HL-60/S4 (cell line): ENCODE measurements at regions not wholly inside any gene's neighbourhood (a gene's known extent, or its start where the extent isn't known, plus 50 kb on each side); places are given as distances from the start of the nearest gene placed in this dataset.
"Not testable (repeated sequence)": the region's sequence is repeated elsewhere in the genome, so short reads cannot be mapped to it uniquely, and the experiment has no call there.

Source experiments
- in situ Hi-C: fragments of 300-500 bp; cut with MboI; formaldehyde crosslinking; loops from 2 replicates; pipeline ENCODE4 v1.14.3; 2022; ENCODE audit warnings: low sequenced_read_pairs

DNA sequence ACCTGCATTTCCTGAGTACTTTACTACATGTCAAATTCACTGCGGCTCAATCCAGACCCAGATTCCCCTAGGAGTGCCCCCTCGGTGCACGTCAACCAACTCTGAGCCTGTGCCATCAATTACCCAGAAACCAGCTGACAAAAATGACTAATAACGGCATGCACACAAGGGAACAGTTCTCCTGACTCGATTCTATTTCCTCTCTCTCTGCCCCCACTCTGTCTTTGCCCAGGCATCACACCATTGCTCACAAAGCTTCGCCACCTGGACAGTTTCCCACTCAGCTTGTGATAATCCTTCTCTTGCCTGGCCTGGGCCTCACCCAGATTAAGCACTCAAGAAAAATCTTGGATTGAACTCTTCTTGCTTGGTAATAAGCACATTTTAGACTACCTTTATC lies 115.3 kb upstream of the NDUFV2 start:
- in situ Hi-C loops, result no loop called here

- in situ Hi-C loops, result no loop called here
Observed at GRCh38 chr18:8988260-8988871, 114.1 kb upstream of the NDUFV2 start.

DNA sequence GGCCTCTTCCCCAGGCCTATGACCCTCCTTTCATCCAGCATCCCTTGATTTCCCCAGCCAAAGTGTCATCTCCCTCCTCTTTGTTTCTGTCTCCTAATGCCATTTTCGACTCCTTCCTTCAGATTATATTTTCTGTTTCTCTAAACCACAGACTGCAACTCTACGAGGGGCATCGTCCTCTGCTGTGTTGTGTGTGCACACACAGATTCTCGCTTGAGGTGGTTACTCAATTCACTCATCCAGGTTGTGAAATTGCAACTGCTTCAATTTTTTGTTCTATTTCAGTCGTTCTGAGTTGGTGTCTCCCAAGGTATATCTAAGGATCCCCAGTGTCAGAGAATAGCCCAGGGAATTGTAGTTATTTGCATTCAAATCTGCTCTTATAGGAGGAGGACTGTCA lies 113.5 kb upstream of the NDUFV2 start:
- in situ Hi-C loops, result no loop called here

DNA sequence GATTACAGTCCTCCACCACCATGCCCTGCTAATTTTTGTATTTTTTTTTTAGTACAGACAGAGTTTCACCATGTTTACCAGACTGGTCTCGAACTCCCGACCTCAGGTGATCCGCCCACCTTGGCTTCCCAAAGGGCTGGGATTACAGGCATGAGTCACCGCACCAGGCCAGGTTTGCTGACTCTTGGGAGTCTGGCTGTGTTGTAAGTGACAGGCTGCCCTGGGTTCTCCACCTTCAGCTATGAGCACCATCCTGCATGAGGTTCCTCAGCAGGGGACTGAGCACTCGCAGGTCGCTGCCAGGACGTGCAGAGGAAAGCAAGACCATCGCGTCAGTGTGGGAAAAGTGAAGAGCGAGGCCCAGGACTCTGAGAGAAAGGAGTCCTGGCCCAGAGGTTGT lies 112.6 kb upstream of the NDUFV2 start:
- in situ Hi-C loops, result no loop called here

DNA sequence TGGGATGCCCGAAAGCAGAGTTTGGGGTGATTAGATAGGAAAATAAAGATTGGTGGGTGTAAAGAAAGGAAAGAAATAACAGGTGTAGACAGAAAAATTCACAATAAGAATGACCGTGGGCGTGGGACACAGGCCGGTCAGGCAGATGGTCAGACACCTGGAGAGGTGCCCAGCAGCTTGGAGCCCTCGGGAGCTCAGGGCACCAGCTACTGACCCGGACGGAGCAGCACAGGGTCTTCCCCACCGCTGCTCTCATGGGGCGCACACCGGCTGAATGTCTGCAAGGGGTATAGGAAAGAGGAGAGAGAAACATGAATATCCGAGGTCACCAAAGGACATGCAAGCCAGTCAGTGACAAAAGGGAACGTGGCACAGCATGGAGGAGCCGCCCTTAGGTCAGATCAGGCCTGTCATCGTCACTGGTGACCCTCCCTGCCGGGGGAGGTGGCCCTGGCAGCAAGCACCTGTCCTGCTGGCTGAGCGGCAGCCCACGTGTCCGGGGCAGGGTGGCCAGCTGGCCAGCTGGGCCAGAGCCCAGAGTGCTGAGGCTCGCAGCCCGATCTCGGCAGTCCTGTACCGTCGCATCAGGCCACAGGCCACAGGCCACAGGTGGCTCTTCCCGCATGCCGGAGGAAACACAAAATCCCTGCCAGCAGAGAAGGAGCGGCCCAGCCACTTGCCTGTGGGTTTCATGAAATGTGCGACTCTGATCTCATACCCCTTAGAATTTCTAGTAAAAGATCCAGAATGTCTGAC lies 112.0 kb upstream of the NDUFV2 start:
- in situ Hi-C loops, result no loop called here

DNA sequence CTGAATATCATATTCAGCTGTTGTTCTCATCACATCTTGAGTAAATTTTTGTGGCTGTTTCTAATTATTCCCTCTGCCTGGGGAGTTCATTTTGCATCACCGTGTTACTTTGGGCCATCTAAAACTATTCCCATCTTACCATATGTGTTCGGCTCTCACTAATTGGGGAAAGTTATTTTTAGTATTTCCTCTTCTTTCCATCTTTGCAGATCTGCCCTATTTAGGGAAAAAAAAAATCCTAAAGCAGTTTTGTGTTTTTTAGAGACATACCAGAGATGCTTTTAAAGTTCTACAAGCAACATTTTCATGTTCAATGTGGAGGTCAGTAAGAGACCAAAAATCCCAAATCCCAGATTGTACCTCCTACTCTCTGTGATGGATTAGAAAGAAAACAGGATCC lies 111.3 kb upstream of the NDUFV2 start:
- in situ Hi-C loops, result no loop called here

DNA sequence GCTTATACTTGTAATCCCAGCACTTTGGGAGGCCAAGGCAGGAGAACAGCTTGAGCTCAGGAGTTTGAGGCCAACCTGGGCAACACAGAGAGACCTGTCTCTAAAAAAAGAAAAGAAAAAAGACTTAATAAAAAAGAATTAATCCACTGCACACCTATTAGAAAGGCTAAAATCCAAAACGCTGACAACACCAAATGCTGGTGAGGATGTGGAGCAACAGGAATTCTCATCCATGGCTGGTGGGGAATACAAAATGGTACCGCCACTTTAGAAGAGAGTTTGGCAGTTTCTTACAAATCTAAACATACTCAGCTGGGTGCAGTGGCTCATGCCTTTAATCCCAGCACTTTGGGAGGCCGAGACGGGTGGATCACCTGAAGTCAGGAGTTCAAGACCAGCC lies 110.0 kb upstream of the NDUFV2 start:
- in situ Hi-C loops, result not testable (repeated sequence)

- in situ Hi-C loops, result no loop called here
Observed at GRCh38 chr18:8994603-8995002, 107.9 kb upstream of the NDUFV2 start.

GRCh38 chr18:8995096-8995495 lies 107.4 kb upstream of the NDUFV2 start:
- in situ Hi-C loops, result no loop called here

GRCh38 chr18:8996771-8997432 lies 105.6 kb upstream of the NDUFV2 start:
- in situ Hi-C loops, result no loop called here

DNA sequence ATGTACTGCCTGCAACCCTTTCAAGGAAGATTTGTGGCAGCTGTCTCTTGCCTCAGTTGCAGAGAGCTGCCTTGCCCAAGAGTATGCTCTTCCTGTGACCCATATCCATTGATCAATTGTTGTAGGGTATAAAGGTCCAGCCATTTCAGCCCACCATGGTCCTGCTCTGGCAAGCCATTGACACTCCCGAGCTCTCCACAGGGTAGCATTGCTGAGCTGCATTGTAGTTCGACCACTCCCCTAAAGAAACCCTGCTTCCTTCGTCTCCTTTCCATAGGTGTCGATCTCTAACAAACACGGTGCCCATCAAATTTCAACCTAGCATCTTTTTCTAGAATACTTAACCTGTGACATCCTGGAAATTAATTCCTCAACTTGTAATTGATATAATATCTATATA lies 104.9 kb upstream of the NDUFV2 start:
- in situ Hi-C loops, result no loop called here

DNA sequence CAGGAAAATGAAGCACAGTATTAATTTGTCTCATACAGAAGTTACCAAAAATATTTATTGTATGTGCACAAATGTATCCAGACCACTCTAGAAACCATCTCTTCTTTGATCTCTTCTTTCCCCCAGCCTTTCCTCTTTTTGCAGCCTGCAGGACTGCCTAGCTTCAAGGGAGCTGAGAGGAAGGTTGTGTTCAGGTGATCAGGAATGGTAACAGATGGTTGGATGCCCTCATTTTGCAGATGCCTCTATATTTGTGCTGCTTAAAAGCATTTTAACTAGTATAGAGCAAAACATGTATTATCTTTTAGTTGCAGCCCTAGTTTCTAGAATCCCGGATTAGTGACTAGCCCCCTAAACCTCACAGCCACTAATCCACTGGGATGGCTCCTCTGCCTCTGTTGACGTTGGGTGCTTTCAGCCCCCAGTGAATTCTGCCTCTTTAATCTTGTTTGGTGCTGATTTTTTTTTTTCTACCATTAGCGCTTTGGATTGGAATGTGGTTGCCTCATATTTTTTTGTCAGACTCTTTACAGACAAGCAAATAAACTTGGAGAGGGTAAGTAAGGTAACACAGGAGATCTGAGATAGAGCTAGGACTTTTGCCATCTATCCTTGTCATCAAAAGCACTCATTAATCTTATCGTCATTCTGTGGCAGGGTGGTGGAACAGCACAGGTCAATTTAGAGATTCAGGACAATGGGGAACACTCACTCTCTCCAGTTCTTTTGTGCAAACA lies 103.8 kb upstream of the NDUFV2 start:
- in situ Hi-C loops, result no loop called here

DNA sequence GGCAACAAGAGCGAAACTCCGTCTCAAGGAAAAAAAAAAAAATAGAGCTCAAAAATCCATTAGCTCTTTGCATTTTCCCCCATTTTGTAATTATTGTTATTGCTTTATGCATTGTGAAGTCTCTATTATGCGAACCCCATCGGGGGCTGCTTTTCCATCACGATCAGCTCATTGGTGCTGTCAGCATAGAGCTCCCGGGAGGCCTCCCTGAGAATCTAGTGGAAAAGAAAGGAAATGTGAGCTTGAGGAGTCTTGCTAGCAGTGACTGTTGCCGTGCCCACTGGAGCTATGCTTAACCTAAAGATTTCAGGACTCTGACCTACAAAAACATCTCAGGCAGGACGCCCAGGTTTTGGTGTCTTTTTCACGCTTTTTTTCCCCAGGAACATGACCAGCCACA lies 102.6 kb upstream of the NDUFV2 start:
- in situ Hi-C loops, result no loop called here

- in situ Hi-C loops, result no loop called here
Observed at GRCh38 chr18:9000733-9001132, 101.8 kb upstream of the NDUFV2 start.

DNA sequence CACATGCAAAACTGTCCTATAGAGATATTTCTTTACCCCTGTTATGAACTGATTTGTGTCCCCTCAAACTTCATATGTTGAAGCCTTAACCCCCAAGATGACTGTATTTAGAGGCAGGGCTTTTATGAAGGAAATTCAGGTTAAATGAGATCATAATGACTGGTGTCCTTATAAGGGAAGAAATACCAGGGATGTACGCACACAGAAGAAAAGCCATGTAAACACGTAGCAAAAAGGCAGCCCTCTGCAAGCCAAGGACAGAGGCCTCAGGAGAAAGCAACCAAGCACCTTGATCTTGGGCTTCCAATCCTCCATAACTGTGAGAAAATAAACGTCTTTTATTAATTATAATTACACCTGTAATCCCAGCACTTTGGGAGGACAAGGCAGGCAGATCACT lies 101.3 kb upstream of the NDUFV2 start:
- in situ Hi-C loops, result no loop called here

DNA sequence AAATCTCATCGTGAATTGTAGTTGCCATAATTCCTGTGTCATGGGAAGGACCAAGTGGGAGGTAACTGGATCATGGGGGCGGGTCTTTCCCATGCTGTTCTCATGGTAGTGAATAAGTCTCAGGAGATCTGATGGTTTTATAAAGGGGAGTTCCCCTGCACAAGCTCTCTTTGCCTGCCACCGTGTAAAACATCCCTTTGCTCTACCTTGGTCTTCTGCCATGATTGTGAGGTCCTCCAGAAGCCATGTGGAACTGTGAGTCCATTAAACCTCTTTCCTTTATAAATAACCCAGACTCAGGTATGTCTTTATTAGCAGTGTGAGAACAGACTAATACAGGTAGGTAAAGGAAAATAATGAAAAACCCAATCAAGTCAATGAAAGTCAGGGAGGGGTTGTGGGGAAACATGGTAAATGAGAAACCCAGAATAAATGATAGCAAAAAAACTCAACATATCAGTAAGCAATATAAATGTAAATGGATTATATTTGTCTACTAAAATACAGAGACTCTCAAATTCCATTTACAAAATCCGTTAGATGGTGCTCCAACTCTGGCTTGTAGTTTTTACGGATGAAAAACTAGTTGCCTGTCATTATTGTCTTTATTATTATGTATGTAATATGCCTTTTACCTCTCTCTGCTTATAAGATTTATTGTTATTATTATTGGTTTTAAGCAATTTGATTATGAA lies 98.9 kb upstream of the NDUFV2 start:
- in situ Hi-C loops, result no loop called here

- in situ Hi-C loops, result not testable (repeated sequence)
Observed at GRCh38 chr18:9004308-9004707, 98.2 kb upstream of the NDUFV2 start.

DNA sequence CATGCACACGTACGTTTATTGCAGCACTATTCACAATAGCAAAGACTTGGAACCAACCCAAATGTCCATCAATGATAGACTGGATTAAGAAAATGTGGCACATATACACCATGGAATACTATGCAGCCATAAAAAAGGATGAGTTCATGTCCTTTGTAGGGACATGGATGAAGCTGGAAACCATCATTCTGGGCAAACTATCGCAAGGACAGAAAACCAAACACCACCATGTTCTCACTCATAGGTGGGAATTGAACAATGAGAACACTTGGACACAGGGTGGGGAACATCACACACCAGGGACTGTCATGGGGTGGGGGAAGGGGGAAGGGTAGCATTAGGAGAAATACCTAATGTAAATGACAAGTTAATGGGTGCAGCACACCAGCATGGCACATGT lies 94.8 kb upstream of the NDUFV2 start:
- in situ Hi-C loops, result not testable (repeated sequence)

- in situ Hi-C loops, result no loop called here
Observed at GRCh38 chr18:9008200-9008708, 94.2 kb upstream of the NDUFV2 start.

DNA sequence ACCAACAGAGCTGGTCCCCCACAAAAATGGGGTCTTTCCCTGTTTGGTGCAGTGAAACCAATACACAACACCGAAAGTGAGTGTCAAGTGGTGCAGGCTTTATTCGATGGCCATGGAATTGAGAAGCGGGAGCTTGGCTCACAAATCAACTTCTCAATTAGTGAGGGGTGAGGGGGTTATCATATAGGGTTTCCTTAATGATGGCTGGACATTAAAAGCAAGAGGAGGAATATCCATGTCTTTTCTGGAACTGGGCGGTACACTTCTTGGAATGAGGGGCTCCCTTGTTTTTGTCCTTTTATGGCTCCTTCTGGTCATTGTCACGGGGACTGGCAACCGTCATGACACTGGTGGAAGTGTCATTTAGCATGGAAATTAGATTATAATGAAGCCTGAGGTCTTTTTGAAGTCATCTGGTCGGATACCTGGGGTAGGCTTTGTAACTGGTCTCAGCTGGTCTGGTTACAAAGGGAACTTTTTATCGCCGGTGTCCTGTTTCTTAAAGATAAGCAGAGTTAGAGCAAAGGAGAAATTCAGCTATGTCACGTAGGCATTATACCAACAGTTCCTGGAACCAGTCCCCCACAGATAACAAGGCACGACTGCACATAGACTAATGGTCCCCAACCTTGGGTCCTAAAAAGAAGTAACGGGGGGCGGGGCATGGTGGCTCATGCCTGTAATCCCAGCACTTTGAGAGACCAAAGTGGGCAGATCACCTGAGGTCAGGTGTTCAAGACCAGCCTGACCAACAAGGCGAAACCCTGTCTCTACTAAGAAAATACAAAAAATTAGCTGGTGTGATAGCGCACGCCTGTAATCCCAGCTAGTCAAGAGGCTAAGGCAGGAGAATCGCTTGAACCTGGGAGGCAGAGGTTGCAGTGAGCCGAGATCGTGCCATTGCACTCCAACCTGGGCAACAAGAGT lies 93.5 kb upstream of the NDUFV2 start:
- in situ Hi-C loops, result no loop called here
